ENCODE measurements at regions not wholly inside any gene's neighbourhood (a gene's known extent, or its start where the extent isn't known, plus 50 kb on each side); places are given as distances from the start of the nearest gene placed in this dataset.

DNA sequence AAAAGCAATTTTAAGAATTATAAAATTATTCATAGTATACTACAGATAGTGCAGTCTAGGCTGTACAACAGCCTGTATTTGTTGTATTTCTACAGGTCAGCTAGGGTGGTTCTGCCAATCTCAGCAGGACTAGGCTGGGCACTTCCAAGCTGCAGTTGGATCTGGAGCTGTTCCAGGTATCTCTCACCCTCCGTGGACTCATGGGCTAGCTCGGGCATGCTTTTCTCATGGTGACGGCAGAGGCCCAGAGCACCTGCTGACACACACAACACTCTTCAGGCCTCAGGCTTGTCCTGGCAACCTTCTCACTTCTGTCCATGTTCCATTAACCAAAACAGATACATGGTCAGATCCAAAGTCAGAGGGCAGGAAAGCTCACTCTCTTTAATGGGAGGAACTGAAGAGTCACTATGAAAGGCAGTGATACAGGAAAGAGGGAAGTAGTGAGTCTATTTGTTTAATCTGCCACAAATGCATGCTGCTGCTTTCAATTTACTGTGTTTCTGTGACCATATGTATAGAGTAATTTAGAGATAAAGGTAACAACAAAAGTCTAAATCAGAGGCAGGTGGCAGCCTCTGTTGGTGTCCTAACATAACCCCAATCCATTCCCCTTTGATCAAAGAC, 462.4 kb upstream of the ACVR2A start:
- TF ChIP-seq, protein P1, sequence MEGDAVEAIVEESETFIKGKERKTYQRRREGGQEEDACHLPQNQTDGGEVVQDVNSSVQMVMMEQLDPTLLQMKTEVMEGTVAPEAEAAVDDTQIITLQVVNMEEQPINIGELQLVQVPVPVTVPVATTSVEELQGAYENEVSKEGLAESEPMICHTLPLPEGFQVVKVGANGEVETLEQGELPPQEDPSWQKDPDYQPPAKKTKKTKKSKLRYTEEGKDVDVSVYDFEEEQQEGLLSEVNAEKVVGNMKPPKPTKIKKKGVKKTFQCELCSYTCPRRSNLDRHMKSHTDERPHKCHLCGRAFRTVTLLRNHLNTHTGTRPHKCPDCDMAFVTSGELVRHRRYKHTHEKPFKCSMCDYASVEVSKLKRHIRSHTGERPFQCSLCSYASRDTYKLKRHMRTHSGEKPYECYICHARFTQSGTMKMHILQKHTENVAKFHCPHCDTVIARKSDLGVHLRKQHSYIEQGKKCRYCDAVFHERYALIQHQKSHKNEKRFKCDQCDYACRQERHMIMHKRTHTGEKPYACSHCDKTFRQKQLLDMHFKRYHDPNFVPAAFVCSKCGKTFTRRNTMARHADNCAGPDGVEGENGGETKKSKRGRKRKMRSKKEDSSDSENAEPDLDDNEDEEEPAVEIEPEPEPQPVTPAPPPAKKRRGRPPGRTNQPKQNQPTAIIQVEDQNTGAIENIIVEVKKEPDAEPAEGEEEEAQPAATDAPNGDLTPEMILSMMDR (IDR thresholded peaks at IDR 0.05; ENCODE audit: control insufficient read depth, insufficient read depth, low read depth, low read length, missing control alignments): no peak
- no peak for DNase-seq (ENCODE audit: low read depth)
- H3K4me3 ChIP-seq (ENCODE audit: control insufficient read depth, low read depth, low read length): no peak overlapping the region

DNA sequence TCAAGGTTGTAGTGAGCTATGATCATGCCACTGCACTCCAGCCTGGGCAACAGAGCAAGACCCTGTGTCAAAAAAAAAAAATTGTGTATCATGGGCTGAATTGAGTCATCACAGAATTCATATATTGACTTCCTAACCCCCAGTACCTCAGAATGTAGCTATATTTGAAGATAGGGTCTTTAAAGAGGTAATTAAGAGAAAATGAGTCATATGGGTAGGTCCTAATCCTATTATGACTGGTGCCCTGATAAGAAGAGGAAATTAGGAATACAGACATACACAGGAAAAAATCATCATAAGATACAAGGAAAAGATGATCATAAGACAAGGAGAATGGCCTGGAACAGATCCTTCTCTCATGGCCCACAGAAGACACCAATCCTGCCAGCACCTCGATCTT, 466.4 kb upstream of the ACVR2A start:
- TF ChIP-seq, protein P1 (IDR thresholded peaks at IDR 0.05; ENCODE audit: control insufficient read depth, insufficient read depth, low read depth, low read length, missing control alignments): no peak
- DNase-seq (ENCODE audit: low read depth): no peak
- no peak overlapping the region for H3K4me3 ChIP-seq (ENCODE audit: control insufficient read depth, low read depth, low read length)

DNA sequence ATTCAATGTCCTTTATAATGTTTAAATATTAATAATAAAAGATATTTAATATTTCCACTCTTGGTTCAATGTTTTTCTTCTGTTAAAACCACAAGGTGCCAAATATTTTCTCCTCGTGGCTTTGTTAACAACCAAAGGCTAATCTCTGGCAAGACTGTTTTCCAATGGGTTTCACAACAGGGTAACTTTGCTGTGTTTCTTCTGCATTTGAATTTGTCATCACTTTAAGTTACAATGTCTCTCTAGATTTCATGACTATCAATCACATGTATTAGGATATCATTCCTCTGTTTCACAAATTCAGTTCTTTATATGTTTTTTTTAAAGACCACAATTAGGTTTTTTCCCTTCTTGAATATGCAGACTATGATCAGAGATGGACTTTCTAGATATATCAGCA, 469.8 kb upstream of the ACVR2A start:
- DNase-seq (ENCODE audit: low read depth): no peak
- TF ChIP-seq, protein P1 (IDR thresholded peaks at IDR 0.05; ENCODE audit: control insufficient read depth, insufficient read depth, low read depth, low read length, missing control alignments): no peak

DNA sequence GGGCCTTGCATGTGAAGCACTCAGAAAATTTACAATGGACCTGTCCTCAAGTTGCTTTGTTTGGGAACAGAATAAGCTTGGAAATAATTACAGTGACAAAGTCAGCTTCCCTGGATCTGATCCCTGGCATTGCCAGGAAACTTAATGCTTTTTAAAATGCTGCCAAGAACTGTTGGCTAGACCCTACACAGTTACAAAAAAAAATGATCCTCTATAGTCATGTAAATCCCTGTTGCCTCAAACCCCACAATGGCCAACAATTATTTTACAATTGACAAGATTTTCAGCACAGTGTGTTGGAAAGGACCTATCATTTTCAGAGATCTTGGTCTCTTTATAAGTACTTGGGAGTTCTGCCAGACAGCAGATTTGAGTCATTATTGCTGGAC, 470.4 kb upstream of the ACVR2A start:
- H3K4me3 ChIP-seq (ENCODE audit: control insufficient read depth, low read depth, low read length): no peak overlapping the region

More for the DNA sequence above, 469.8 kb upstream of the ACVR2A start:
- H3K4me3 ChIP-seq (ENCODE audit: control insufficient read depth, low read depth, low read length): no peak overlapping the region

DNA sequence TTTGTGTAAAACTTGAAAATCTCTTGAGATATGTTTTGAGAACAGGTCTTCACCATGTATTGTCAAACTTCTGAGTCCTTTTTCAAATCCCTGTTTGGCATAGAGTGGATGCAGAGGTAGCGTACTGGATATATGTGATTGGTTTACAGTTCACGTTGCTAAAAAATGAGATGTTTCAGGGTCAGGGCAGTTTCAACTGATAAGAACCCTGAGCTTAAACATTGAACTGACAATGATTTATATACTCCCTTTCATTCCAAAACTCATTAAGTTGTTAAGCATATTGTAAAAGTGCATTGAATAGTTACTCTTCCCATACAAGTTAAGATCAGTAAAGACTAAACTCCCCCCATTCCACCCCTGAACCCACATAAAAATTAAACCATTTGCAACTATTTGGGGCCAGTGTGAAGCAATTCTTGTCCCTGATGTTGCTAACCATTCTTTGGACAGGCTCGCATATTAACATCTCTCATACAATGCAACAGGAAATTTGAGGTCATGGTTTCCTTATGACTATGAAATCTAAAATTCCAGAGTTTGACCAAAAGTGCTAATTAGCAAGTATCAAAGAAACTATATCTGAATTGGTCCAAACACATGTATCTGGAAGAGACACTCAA, 470.9 kb upstream of the ACVR2A start:
- H3K4me3 ChIP-seq (ENCODE audit: control insufficient read depth, low read depth, low read length): no peak overlapping the region
- no peak for DNase-seq (ENCODE audit: low read depth)
- TF ChIP-seq, protein P1 (IDR thresholded peaks at IDR 0.05; ENCODE audit: control insufficient read depth, insufficient read depth, low read depth, low read length, missing control alignments): no peak

More for the DNA sequence above, 470.4 kb upstream of the ACVR2A start:
- TF ChIP-seq, protein P1 (IDR thresholded peaks at IDR 0.05; ENCODE audit: control insufficient read depth, insufficient read depth, low read depth, low read length, missing control alignments): no peak
- no peak for DNase-seq (ENCODE audit: low read depth)

DNA sequence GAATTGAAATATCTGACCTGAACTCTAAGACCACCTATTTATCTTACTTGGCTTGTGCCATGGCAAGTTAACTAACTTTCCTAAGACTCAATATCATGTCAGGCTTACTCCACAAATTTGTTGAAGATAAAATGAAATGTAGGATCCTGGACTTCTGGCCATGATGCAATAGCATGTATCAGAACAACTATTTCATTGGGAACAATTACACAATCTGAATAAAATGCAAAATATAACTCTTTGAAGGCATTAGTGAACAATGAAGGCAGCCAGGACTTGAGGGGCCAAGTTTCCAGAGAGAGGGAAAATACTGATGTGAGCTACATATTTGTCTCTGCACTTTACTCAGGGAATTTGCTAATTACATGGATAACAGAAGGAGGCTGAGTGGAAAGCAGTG, 476.5 kb upstream of the ACVR2A start:
- TF ChIP-seq, protein P1 (IDR thresholded peaks at IDR 0.05; ENCODE audit: control insufficient read depth, insufficient read depth, low read depth, low read length, missing control alignments): no peak
- no peak for DNase-seq (ENCODE audit: low read depth)
- no peak overlapping the region for H3K4me3 ChIP-seq (ENCODE audit: control insufficient read depth, low read depth, low read length)
